ENCODE measurements at regions not wholly inside any gene's neighbourhood (a gene's known extent, or its start where the extent isn't known, plus 50 kb on each side); places are given as distances from the start of the nearest gene placed in this dataset.
"Not testable (repeated sequence)": the region's sequence is repeated elsewhere in the genome, so short reads cannot be mapped to it uniquely, and the experiment has no call there.

GRCh38 chr12:4191149-4191548 is 82.4 kb upstream of the CCND2 start:
- DNase-seq = no peak

- DNase-seq = no peak
Measured at GRCh38 chr12:4190366-4191063, 83.0 kb upstream of the CCND2 start.

GRCh38 chr12:4189721-4190120 is 83.8 kb upstream of the CCND2 start:
- DNase-seq = no peak

GRCh38 chr12:4187916-4188315 is 85.6 kb upstream of the CCND2 start:
- no peak for DNase-seq

GRCh38 chr12:4187315-4187714 is 86.2 kb upstream of the CCND2 start:
- DNase-seq = not testable (repeated sequence)

GRCh38 chr12:4178424-4179170 is 95.0 kb upstream of the CCND2 start:
- peak; percentile 92 for DNase-seq

- no peak for DNase-seq
Measured at GRCh38 chr12:4177262-4177661, 96.3 kb upstream of the CCND2 start.

GRCh38 chr12:4176168-4176567 is 97.4 kb upstream of the CCND2 start:
- no peak for DNase-seq

- no peak for DNase-seq
Measured at GRCh38 chr12:4174417-4174816, 99.1 kb upstream of the CCND2 start.

GRCh38 chr12:4172999-4173398 is 100.6 kb upstream of the CCND2 start:
- DNase-seq = no peak

GRCh38 chr12:4171742-4172141 is 101.8 kb upstream of the CCND2 start:
- DNase-seq = no peak

- peak; percentile 75 for DNase-seq
Measured at GRCh38 chr12:4169959-4170358, 103.6 kb upstream of the CCND2 start.

- DNase-seq = no peak
Measured at GRCh38 chr12:4169531-4169930, 104.0 kb upstream of the CCND2 start.

- DNase-seq = no peak
Measured at GRCh38 chr12:4168036-4168435, 105.5 kb upstream of the CCND2 start.

GRCh38 chr12:4164559-4165558 is 108.7 kb upstream of the CCND2 start:
- DNase-seq = peak; percentile 83

GRCh38 chr12:4164188-4164558 is 109.4 kb upstream of the CCND2 start:
- DNase-seq = no peak

GRCh38 chr12:4161718-4162117 is 111.8 kb upstream of the CCND2 start:
- no peak for DNase-seq

- peak; percentile 87 for DNase-seq
Measured at GRCh38 chr12:4160314-4161040, 113.1 kb upstream of the CCND2 start.

- DNase-seq = no peak
Measured at GRCh38 chr12:4159851-4160250, 113.7 kb upstream of the CCND2 start.

GRCh38 chr12:4158306-4158705 is 115.3 kb upstream of the CCND2 start:
- no peak for DNase-seq

- DNase-seq = no peak
Measured at GRCh38 chr12:4157122-4157521, 116.4 kb upstream of the CCND2 start.

- no peak for DNase-seq
Measured at GRCh38 chr12:4156317-4156716, 117.2 kb upstream of the CCND2 start.

All from activated CD4-positive, alpha-beta T cell treated with anti-CD3 and anti-CD28 coated beads, Interleukin-10, Interleukin-2, amounts not matched to agents 100 ng/mL and 50 ng/mL, durations not matched to agents 16 hours and 8 hours (primary cell).